K562 (cell line): ENCODE measurements at regions not wholly inside any gene's neighbourhood (a gene's known extent, or its start where the extent isn't known, plus 50 kb on each side); places are given as distances from the start of the nearest gene placed in this dataset.

Source experiments
- ATAC-seq: fragments of 200-7000 bp; cut with Tn5 transposase; 3 replicates; pipeline ENCODE4 v1.9.1; 2020; ENCODE audit warnings: moderate library complexity
- BruUV-seq: library from RNA; stranded (reverse); fragments of 400-500 nt; replicated peaks from 2 replicates; lab custom pipeline; 2021; lab: Mats Ljungman, UMichigan
- CTCF ChIA-PET: fragments of 300-600 bp; formaldehyde crosslinking; extraction: SDS; loops from one replicate; lab custom pipeline; 2021; ENCODE audit warnings: low intra/inter-chr PET ratio; lab: Yijun Ruan, JAX
- POLR2A ChIA-PET: fragments of 300-600, 350-650 bp; sonication (Branson Sonifier 250); formaldehyde crosslinking; extraction: SDS; loops from one replicate; lab custom pipeline; 2021; ENCODE audit warnings: antibody characterized with exemption, inconsistent platforms; lab: Yijun Ruan, JAX
- DNase-seq, 4 experiments: peaks; one replicate each; pipeline versions ENCODE4 v3.0.0 to v3.0.0-alpha.2; 2011 to 2018; ENCODE audit warnings: low spot score in 3 of 4, mixed read lengths in 3 of 4; ENCODE audit errors: extremely low read depth in 1 of 4
- FAIRE-seq: peaks from 2 replicates; lab custom pipeline; 2011; peaks lifted over from hg19 to GRCh38; lab: Jason Lieb, UNC
- H2AFZ ChIP-seq: 2 replicates; pipeline ENCODE4 v1.6.0; 2011; ENCODE audit warnings: low read depth, low read length, control low read depth, inconsistent platforms
- H3K27ac ChIP-seq: fragments of 200-600 bp; 3 replicates; pipeline ENCODE4 v1.8.0; 2011; ENCODE audit warnings: low read depth, mild to moderate bottlenecking, control low read depth, inconsistent platforms, low read length, moderate library complexity, mixed read lengths; ENCODE audit errors: extremely low read depth
- H3K27me3 ChIP-seq, 2 experiments: fragments of 300-600 bp in 1 of 2; 2 replicates in 1 of 2; 3 replicates in 1 of 2; pipeline versions ENCODE4 v1.6.0 to v1.8.0; 2011; ENCODE audit warnings: inconsistent platforms in 2 of 2, low read length in 2 of 2, mild to moderate bottlenecking in 1 of 2, mixed read lengths in 1 of 2, moderate library complexity in 1 of 2; ENCODE audit not compliant: control insufficient read depth in 2 of 2, insufficient read depth in 2 of 2
- H3K36me3 ChIP-seq: fragments of 300-600 bp; 3 replicates; pipeline ENCODE4 v1.8.0; 2011; ENCODE audit warnings: mild to moderate bottlenecking, low read length, inconsistent platforms; ENCODE audit not compliant: control insufficient read depth, insufficient read depth
- H3K4me1 ChIP-seq, 2 experiments: fragments of 200-600 bp in 1 of 2; replicated peaks in 1 of 2; 2 replicates in 1 of 2; 3 replicates in 1 of 2; pipeline versions ENCODE4 v1.5.1 to v1.8.0; 2011; ENCODE audit warnings: inconsistent platforms in 2 of 2, low read length in 2 of 2, mild to moderate bottlenecking in 1 of 2, mixed read lengths in 1 of 2, moderate library complexity in 1 of 2; ENCODE audit not compliant: control insufficient read depth in 2 of 2, insufficient read depth in 2 of 2
- H3K4me2 ChIP-seq: 2 replicates; pipeline ENCODE4 v1.6.1; 2011; ENCODE audit warnings: low read length, control low read depth, inconsistent platforms, mixed read lengths; ENCODE audit not compliant: insufficient read depth
- H3K4me3 ChIP-seq: fragments of 200-600 bp; sonication (generic), shearing (Covaris generic); 2 replicates; pipeline ENCODE4 v1.5.1; 2016; ENCODE audit warnings: control low read depth, inconsistent platforms
- H3K79me2 ChIP-seq: fragments of 200-600 bp; 3 replicates; pipeline ENCODE4 v1.8.0; 2011; ENCODE audit warnings: low read length, inconsistent platforms; ENCODE audit not compliant: control insufficient read depth, insufficient read depth
- H3K9ac ChIP-seq, 2 experiments: 2 replicates each; pipeline versions ENCODE4 v1.6.0 to v1.6.1; 2011; ENCODE audit warnings: low read depth in 2 of 2, low read length in 2 of 2, control low read depth in 1 of 2, inconsistent platforms in 1 of 2, mild to moderate bottlenecking in 1 of 2, mixed read lengths in 1 of 2; ENCODE audit not compliant: insufficient read depth in 1 of 2
- H3K9me1 ChIP-seq: one replicate; pipeline ENCODE4 v1.6.0; 2011; ENCODE audit warnings: inconsistent platforms, mild to moderate bottlenecking, low read length, moderate library complexity; ENCODE audit not compliant: control insufficient read depth, insufficient read depth
- H3K9me3 ChIP-seq: replicated peaks from 2 replicates; pipeline ENCODE4 v1.5.1; 2011; ENCODE audit warnings: low read depth, low read length, inconsistent platforms; ENCODE audit not compliant: control insufficient read depth, insufficient read depth
- H4K20me1 ChIP-seq: replicated peaks from 2 replicates; pipeline ENCODE4 v1.6.1; 2011; ENCODE audit warnings: low read length, inconsistent platforms, mixed read lengths; ENCODE audit not compliant: control insufficient read depth, insufficient read depth
- BDP1 ChIP-seq: IDR thresholded peaks from 3 replicates; pipeline ENCODE4 v1.6.1; 2011; ENCODE audit not compliant: insufficient read length, insufficient read depth
- ZNF512 ChIP-seq: IDR thresholded peaks from 2 replicates; pipeline ENCODE4 v1.6.1; 2016; ENCODE audit warnings: missing genetic modification characterization, missing compliant biosample characterization
- WGBS: fragments of 100-300 bp; shearing (Covaris generic); methylation state at CpG from one replicate; pipeline ENCODE4 v1.1.6; 2016; ENCODE audit warnings: low coverage, mixed read lengths; ENCODE audit not compliant: insufficient coverage; ENCODE audit errors: missing lambda C conversion rate; 5-methylcytosine and 5-hydroxymethylcytosine counted together
- in situ Hi-C: fragments of 300-500 bp; cut with MboI; formaldehyde crosslinking; loops from 4 replicates; pipeline ENCODE4 v1.15.0; 2018; ENCODE audit warnings: inconsistent platforms, mixed read lengths
- intact Hi-C: fragments of 100-400 bp; cut with micrococcal nuclease; formaldehyde crosslinking; loops from 2 replicates; pipeline ENCODE4 v1.14.2; 2022

- under 1% methylated on average over 6 of the region's 6 CpGs for WGBS
- no peaks in the 10 kb centered on the region for H3K4me1 ChIP-seq
- no peak overlapping the region for H3K4me3 ChIP-seq
- ATAC-seq: no peak
- H3K9ac ChIP-seq: no peak overlapping the region
- DNase-seq: no peak
- intact Hi-C loops (loop anchor here (10.0 kb wide), 1 partner anchor 1186 kb away; no protein-coding TSS in a partner anchor), in situ Hi-C loops (no loop called here)
- no peak overlapping the region for H3K27ac ChIP-seq
- H3K4me2 ChIP-seq: no peak overlapping the region
- POLR2A ChIA-PET: interaction anchor here (0.7 to 1.2 kb wide), 4 partner anchors 9 to 286 kb away, joined by 3 to 5 read pairs (median 3); no protein-coding TSS in a partner anchor
- peaks cover 1 to 10% of the 10 kb centered on the region in 2 experiments; a peak in 2 of 5 replicates for H3K27me3 ChIP-seq
- TF ChIP-seq ZNF512 (tag) (0 out of 2 replicates have a peak, but pooled peaks have one; percentile 43), BDP1 (no peak)
- no peaks in the 10 kb centered on the region for H3K9me3 ChIP-seq
- BruUV-seq: no TSS peak
- H3K9me1 ChIP-seq: no peaks in the 10 kb centered on the region
- no peak for FAIRE-seq
- no peaks in the 10 kb centered on the region for H4K20me1 ChIP-seq
- CTCF ChIA-PET: no interaction called here
- H3K36me3 ChIP-seq: no peaks in the 10 kb centered on the region
- no peak overlapping the region for H2AFZ ChIP-seq
- no peaks in the 10 kb centered on the region for H3K79me2 ChIP-seq
Observed at GRCh38 chr1:29518183-29518835, 282.0 kb downstream of the PTPRU start.
